ENCODE measurements at regions not wholly inside any gene's neighbourhood (a gene's known extent, or its start where the extent isn't known, plus 50 kb on each side); places are given as distances from the start of the nearest gene placed in this dataset.

DNA sequence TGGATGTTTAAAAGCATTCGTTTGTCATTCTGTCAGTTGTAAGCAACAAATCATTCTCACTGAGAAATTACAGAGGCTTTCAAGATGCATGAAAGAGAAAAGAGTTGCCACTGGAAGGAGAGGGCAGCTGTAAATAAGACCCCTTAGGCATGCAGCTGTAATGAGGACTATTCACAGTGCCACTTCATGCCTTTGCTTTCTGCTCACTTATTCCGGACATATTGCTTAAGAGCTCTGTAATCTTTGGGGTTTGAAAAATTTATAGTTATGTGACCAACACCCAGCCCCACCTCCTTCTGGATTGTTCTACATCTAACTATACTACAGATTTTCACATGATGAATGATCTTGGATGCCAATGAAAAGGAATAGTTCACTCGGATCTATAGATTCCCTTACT, 194.8 kb upstream of the DCN start:
- no peak for DNase-seq

DNA sequence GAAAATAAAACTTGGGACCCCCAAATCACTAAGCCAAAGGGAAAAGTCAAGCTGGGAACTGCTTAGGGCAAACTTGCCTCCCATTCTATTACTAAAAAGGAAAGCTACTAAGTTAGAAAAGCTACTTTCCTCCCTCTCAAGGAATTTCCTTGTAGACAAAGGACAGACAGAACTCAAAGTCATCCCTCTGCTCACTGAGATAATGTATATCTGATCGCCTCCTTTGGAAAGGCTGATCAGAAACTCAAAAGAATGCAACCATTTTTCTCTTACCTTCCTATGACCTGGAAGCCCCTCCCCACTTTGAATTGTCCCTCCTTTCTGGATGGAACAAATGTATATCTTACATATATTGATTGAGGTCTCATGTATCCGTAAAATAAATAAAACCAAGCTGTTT, 190.5 kb upstream of the DCN start:
- DNase-seq = no peak

DNA sequence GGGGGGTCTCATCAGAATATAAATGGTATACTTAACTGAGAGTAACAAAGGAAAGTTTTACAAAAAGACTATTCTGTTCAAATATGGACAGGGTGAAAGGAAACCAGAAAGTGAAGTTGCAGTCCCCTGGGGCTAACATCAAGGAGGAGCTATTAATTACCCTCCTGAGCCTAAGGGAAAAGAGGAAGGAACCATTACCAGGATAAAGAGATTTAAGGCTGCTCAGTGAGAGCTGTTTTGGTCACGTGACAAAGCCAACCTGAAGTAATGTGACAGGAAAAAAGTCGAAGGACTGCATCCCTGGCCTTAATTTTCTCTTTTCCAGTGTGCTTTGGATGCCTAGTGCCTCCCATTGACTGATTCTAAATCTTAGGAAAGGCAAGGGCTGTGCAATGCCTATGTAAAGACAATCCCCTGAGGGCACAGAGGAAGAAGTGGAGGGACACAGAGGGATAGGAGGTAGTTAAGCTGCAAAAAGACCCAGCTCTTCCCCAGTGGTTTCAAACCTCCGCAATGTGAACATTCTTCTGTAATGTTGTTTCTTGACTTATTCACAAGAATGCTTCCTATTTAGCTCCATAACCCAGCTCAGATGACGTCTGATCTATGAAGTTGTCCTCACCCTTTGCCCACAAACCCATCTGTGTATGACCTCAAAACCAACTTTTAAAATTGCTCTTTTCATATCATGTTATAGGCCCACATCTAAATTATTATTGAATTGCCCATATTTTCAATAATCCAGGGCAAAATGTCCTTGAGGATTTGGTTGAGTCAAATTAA, 187.7 kb upstream of the DCN start:
- no peak for DNase-seq

DNA sequence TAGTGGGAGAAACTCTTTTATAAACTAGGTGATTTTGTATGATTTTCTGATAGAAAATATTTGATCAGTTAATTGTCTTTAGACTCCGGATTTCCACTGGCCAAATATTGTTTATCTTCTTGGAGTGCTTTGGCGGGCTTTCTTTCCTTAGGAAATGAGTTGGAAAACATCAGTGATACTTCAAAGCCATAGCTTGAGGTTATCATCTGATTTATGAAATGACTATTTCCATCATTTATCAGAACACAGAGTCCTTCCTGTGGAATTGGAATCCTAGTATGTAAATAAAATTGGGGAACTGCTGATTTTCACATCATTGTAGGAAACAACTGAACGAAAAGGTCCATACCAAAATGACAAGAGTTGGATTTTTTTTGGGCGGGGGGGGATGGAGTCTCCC, 186.0 kb upstream of the DCN start:
- DNase-seq = no peak

DNA sequence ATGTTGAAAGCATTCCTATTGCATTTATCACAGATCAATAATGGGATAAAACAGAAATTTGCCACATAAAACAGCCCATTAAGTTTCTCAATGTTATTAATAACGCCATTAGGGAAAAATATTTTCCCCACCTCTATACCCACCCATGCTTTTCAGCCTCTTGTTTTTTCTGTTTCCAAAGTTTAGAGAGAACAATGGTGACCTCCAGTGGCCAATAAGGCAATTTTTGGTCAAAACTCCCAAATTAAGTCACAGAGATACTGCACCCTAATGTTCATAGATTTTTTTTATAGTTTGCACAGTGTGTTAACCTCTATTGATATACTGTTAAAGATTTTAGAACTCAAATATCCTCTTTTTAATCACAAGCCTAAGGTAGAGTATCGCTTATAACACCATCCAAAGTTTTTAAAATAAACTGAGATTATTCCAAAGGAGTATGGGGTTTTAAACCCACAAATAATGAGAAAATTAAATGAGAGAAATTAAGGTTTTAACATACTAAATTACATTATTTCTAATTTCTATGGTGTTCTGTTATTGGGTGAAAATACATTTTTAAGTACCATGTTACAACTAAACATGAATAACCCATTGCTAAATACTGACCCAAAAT, 184.7 kb upstream of the DCN start:
- no peak for DNase-seq

DNA sequence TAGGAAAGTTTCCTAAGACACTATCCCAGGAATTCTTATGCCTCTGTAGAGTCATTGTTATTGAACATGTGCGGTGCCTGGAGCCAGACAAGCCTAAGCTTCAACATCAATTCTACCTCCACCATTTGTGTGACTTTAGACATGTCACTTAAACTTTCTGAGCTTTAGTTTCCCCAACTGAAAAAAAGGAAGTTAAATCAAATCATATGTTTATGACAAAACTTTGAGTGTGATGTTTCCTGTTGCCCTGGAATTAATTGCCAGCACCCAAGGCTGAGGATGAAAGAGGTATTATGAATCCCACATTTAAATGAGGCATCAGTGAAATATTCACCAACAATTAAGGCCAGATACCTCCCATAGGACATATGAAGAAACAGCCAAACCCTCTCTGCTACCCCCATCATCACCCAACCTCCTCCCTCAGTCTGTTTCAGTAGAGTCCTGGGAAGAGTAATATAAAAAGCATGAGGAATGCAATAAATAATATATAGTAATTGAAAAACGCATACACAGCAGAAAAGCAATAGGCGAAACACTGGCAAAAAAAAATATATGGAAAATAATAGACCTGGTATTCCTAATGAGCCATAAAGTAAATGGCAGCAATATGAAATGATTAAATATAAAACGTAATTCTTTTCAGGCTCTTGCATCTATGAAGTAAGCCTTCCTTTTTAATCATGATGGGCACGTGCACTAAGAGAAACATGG, 182.0 kb upstream of the DCN start:
- no peak for DNase-seq

DNA sequence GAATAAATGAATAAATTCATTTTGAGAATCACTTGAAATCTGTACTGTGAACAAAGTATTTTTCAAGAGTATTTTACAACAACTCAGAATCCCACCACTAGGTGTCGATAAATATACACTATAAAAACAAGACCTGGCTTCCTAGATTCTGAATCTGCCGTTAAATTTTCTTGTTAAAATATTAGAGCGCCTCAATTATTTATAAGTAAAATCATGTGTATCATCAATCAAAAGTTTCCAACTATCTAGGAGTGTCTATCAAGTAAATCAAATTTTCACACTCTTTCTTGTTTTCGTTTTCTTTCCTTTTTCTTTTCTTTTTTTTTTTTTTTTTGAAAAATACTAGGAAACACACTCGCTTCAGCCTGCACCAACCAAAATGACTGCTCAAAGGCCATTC, 179.2 kb upstream of the DCN start:
- DNase-seq = no peak

DNA sequence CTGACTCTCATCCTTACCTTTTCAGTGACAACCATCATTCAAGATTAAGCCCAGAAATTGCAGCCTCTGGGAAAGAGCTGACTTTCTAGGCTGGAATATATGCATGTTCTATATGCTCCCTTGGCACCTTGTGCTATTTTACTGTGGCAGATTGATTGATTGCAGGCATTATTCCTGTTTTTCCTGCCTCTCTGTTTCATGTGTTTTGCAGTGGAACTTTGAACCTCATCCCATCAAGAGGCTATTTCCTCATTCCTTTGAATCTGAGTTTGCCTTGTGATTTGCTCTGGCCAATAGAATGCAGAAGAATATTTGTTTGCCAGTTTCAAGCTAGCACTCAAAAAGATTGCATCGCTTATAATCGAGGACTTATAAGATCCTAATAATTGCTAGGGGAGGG, 174.8 kb upstream of the DCN start:
- DNase-seq = no peak

DNA sequence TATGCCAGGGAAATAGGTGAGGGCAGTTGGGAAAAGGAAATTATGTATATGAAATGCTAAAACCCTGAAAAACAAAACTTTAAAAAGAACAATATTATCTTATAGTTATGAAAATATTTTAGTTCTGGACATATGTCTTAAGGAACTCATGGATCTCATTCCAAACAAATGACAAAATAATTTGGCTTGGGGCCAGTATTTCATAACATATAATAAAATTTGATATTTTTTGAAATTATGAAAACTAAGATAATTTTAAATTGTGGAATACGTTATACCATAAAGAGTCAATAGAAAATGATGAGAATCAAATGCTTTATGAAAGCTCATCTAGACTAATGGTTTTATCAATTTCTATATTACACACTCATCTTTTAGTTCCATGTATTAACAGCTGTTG, 173.8 kb upstream of the DCN start:
- DNase-seq = no peak

DNA sequence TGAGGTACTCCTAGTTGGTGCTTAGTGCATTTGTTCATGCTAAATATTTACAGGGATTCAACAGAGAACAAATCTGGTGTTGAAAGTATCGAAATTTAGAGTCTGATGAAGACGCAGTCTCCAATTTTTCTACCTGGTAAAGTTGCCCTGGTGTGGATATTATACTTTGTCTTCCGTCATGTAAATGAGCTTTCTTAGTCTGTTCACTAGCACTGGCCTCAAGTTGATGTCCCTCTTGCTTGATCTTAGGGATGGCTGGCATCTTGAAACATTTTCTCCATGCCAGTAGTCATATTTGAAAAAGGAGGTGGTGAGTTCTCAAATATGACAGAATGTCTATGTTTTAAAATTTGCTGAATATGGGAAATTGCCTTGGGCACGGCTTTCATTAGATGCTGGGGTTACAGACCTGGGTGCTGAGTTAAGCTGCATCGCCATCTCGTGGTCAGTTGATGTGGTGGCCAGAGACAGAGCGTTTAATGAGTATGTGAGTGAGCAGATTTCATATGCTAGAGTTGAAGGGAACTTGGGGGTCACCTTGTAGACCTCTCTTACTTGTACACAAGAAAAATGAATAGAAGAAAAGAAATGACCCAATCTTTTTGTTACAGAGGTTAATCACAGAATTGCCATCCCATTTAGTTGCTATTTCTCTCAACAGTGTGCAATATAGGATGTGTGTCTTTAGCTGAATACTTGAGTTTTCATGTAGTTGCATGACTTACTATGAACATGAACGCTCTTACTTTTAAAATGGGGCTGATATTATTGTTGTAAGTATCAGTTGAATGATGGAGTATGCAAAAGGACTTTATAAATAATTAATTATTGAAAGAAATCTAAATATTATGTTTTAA, 172.8 kb upstream of the DCN start:
- DNase-seq = no peak

DNA sequence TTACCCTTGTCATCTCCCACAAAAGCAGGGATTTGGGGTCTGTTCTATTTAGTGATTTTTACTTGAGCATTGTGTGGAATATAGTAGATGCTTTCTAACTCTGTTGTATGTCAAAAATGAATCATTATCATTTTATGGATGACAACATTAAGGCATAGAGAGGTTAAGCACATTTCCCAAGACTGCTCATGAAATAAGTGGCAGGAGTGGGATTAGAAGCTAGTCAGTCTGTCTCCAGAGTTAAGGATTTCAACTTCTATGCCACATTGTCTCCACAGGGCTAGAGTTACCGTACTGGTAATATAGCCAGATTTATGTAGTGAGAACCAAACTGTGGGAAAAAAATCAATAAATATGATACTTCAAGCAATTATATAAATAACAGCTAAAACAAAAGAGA, 170.6 kb upstream of the DCN start:
- DNase-seq = no peak

DNA sequence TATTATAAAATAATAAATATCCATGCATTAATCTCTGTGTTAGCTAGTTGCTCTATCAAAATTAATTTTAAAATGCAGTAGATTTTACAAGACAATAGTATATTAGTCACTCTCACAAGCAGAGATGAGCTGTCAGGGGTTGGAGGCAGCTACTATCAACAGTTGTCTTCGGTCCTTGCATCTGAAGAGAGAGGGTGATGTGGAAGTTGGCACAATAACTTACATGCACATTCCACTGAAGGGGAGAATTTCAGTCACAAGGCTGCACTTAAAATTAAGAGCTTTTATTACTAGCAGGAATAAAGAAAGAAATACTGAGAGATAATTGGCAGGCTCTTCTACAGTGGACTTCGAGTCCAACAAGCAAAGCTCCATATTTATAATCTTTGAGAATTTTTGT, 166.9 kb upstream of the DCN start:
- DNase-seq = no peak

DNA sequence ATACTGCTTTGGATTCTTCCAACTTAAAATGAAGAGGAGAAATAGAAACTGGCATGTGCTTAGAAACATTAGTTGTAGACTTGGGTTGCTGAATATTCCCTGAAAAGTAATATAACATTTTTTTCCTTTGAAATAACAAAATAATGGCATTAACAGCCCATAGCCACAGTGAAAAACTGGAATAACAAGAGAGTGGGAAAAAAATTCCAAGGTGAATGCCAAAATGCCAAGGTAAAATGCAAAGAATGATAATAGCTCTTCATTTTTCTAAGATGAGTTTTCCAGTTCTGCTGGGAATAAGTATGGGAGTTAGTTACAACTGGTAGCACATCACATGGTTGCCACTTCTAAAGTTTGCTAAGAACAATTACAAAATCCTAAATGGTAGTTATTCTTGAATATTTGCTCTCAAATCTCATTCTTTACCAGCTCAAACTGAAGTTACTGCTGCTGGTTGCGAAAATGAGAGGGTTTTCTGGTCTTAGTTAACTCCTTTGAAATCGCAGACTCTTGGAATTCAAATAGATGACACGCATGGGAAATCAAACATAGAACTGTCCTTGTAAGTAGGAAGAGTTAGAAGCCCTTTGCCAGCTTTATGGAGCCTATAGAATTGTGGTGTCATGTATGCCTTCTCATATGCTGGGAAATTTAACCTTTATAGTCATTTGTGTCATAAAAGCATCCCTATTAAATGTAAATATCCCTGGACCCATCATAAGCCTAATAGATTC, 165.0 kb upstream of the DCN start:
- no peak for DNase-seq

DNA sequence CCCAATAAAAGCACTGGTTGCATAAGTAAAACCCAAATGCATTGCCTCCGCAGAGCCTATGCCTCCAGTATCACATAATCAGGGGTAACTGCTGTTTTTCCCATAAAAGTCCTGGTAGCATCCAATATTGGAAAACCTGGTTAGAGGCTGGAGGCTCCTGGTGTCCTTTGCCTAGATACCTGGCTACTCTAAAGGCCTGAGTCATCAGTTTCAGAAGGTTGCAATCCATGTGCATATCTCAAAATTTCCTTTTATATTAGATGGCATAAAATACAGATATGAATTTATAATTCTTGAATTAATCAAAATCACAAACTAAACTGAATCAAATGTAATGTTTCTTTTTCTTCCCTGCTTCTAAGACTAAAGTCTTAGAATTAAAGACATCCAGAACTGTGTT, 164.2 kb upstream of the DCN start:
- DNase-seq = no peak

DNA sequence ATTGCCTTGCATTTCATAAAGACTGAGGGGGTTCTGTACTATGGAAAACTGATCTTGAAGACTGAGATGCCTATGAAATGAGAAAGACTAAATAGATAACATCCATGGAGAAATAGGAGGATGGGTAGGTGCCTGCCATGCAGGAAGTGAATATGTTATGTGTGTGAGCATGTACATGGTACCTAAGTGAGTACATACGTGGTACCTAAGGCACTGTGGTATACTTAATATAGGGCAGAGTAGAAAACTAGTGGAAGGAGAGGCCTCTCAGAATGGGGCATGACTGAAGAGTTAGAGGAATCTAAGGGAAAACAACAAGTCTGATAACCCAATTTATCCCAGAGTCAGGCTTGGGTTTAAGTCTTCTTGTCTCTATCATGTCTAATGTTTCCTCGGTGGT, 161.8 kb upstream of the DCN start:
- no peak for DNase-seq

DNA sequence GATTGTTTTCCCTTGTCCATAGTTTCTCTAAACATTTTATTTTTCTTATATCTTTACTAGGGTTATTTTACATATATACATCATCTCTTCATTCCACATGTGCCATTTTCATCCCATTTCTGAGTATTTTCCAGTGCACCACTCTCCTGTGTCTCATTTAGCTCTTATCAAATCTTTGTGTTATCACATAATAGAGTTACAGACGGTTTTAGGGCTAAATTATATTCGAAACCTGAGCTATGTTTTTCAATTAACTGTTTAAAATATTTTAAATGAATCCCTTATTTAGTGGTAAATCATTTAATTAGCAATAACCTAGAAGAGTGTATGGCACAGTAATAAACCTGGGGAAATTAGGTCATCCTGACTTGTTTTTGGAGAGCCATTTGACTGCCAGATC, 160.4 kb upstream of the DCN start:
- no peak for DNase-seq

DNA sequence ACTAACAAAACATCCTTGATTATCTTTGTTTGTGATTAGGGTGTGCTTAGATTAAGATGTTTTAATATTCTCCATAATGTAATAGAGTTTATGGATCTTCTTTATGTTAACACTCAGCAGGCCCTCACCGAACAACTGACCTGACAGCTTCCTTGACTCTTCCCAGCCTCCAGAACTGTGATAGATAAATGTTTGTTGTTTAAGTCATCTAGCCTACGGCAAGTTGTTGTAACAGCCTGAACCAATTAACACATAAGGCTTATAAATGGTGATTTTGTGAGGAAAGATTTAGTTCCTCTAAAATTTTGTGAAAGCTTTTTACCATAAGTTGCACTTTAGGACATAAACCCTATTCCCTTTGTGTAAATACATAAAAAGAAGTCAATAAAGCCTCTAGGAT, 156.5 kb upstream of the DCN start:
- DNase-seq = no peak

DNA sequence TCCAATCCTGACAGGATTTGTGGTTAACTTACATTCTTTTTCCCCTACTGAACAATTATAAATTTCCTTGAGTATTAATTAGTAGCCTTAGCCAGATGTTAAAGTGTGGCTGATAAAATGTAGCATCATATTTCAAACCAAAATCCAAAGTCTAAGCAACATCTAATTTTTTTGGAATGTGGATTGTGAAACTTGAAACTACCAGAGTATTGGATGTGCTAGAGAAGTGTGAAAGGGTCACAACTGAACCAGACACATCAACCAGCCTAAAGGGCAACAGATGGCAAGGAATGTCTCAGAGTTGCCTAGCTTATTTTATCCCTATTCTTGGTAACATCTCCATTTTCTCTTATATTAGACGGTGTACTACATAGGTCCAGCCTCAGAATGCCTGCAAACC, 153.1 kb upstream of the DCN start:
- no peak for DNase-seq

DNA sequence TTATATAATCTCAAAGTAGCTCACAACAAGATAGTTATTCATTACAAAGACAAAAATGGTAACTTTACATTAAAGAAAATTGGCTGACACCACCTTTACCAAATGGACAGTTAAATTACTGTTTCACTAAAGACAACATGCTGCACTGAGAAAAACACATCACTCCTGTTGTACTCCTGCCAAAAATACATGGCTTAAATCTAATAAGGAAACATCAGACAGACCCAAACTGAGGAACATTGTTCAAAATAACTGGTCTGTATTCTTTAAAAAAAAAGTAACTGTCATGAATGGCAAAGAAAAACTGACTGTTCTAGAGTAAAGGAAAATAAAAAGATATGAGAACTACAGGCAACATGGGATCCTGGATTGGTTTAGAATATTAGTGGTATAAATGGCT, 151.3 kb upstream of the DCN start:
- DNase-seq = no peak

DNA sequence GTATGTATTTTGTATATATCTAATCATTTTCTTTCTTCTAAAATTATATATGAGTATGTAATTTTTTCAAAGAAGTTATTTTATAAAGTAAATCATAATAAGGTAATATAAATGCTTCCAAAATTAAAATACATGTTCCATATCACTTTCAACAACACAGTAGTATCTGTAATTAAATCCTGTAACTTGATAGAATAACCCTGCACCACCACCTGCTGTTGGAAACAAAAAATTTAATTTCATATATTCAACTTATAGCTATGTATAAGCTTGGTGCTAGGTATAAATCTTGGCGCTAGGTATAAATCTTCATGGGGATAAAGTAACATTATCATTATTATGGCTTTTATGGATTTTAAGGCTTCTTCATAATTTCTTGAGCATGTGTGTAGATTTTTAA, 149.7 kb upstream of the DCN start:
- DNase-seq = no peak

DNA sequence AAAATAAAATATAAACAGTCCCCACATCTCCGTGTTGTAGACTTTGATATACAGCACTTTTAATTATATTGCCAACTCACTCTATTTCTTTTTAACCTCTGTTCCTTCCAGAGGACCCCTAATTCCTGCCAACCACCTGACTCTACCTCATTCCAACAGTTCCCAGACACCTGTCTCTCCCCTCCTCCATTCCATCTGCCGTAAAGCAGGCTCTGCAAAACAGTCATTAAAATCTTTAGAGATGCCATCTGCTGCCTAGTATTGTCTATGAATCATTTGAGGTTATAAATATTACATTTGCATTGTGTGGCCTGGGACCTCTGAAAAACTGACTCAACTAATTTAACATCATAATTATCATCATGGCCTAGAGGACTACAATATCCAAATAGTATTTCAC, 148.8 kb upstream of the DCN start:
- no peak for DNase-seq

DNA sequence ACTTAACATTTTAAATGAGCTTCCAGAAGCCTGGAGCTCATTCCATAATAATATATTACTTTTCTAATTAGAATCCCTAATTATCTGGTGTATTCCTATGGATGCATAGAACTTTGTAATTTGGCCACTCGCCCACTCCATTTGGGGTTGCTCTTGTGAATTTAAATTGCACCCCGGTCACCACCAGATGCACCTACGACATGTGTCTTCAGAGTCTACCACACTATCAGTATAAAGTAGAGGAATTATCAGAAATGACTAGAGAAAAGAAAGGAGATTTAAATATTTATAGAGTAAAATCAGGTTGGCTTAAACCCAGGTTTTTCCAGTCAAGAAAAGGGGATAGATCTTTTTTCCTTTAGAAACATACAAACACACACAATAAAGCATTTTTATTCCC, 145.8 kb upstream of the DCN start:
- DNase-seq = no peak

DNA sequence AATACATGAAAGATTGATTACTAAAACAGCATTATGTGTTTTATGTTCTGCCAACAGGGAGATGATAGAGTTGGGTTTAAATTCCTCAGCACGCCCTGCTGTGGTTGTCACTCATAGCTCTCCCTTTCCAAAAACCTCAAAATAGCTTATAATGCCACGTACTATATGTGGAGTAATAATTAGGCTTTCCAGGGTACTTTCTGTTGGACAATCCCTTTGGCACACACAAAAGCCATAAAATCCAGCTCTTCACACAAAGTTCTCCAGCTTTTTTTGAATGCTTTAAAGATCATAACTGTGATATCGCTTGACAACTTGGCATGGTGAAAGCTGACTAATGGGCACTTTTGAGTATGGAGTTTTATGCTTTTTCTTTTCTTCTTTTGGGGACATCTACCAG, 145.3 kb upstream of the DCN start:
- DNase-seq = no peak
